HCT116 (cell line): ENCODE measurements at regions not wholly inside any gene's neighbourhood (a gene's known extent, or its start where the extent isn't known, plus 50 kb on each side); places are given as distances from the start of the nearest gene placed in this dataset.

ENCODE experiments used
- ATAC-seq: fragments of 200-7000 bp; cut with Tn5 transposase; 2 replicates; pipeline ENCODE4 v1.9.1; 2020; ENCODE audit warnings: mild to moderate bottlenecking, moderate library complexity
- BruUV-seq: library from RNA; stranded (reverse); fragments of 400-500 nt; replicated peaks from 2 replicates; lab custom pipeline; 2021; lab: Mats Ljungman, UMichigan
- CTCF ChIA-PET: fragments of 300-600 bp; sonication (Branson Sonifier 250); formaldehyde crosslinking; loops from one replicate; lab custom pipeline; 2021; ENCODE audit warnings: antibody characterized with exemption; lab: Charles Lee
- POLR2A ChIA-PET: fragments of 300-600, 350-600 bp; sonication (Branson Sonifier 250); formaldehyde crosslinking; loops from one replicate; lab custom pipeline; 2021; ENCODE audit warnings: antibody characterized with exemption; lab: Charles Lee
- RAD21 ChIA-PET, 2 experiments: fragments of 300-600 bp; sonication (Branson Sonifier 250); formaldehyde crosslinking; loops; one replicate each; lab custom pipeline; 2023; ENCODE audit warnings: low total read pairs in 2 of 2; ENCODE audit not compliant: uncharacterized antibody in 2 of 2, unreplicated experiment in 2 of 2, low non-redundant PET in 1 of 2; lab: Charles Lee
- DNase-seq: peaks from one replicate; pipeline ENCODE4 v3.0.0-alpha.2; 2010; ENCODE audit warnings: low read depth, low spot score
- H2AFZ ChIP-seq: fragments of 200-600 bp; shearing (Covaris generic), sonication (generic); 2 replicates; pipeline ENCODE4 v1.6.1; 2017; ENCODE audit warnings: low read depth, mixed run types, mixed read lengths, antibody characterized with exemption, low read length; ENCODE audit not compliant: poor library complexity, severe bottlenecking
- H3K27ac ChIP-seq: 2 replicates; pipeline ENCODE4 v1.5.1; 2012; ENCODE audit warnings: low read depth, low read length
- H3K27me3 ChIP-seq: fragments of 200-600 bp; sonication (generic); 2 replicates; pipeline ENCODE4 v1.6.1; 2016; ENCODE audit warnings: mixed run types, low read length, mixed read lengths; ENCODE audit not compliant: insufficient read depth
- H3K36me3 ChIP-seq, 2 experiments: fragments of 200-500 bp in 1 of 2; fragments of 200-600 bp in 1 of 2; sonication (Bioruptor generic) in 1 of 2; sonication (generic) in 1 of 2; 2 replicates each; pipeline versions ENCODE4 v1.5.1 to v1.6.1; 2014 to 2016; ENCODE audit warnings: low read length in 2 of 2, inconsistent platforms in 1 of 2, mixed read lengths in 1 of 2, mixed run types in 1 of 2; ENCODE audit not compliant: insufficient read depth in 2 of 2, control insufficient read depth in 1 of 2
- H3K4me1 ChIP-seq, 2 experiments: fragments of 200-600 bp in 1 of 2; sonication (generic) in 1 of 2; 2 replicates each; pipeline versions ENCODE4 v1.5.1 to v1.6.1; 2012 to 2017; ENCODE audit warnings: low read length in 2 of 2, inconsistent platforms in 1 of 2, mild to moderate bottlenecking in 1 of 2, mixed read lengths in 1 of 2, mixed run types in 1 of 2, moderate library complexity in 1 of 2; ENCODE audit not compliant: insufficient read depth in 2 of 2, control insufficient read depth in 1 of 2
- H3K4me2 ChIP-seq: fragments of 200-600 bp; sonication (generic); 2 replicates; pipeline ENCODE4 v1.6.1; 2017; ENCODE audit warnings: mixed run types, low read length, mixed read lengths
- H3K4me3 ChIP-seq, 2 experiments: fragments of 200-600 bp in 1 of 2; sonication (generic) in 1 of 2; replicated peaks in 1 of 2; 2 replicates each; pipeline ENCODE4 v1.5.1; 2011 to 2016; ENCODE audit warnings: low read length in 2 of 2, control low read depth in 1 of 2, low read depth in 1 of 2, mild to moderate bottlenecking in 1 of 2, mixed read lengths in 1 of 2, mixed run types in 1 of 2
- H3K79me2 ChIP-seq: fragments of 200-600 bp; sonication (generic); 2 replicates; pipeline ENCODE4 v1.6.1; 2017; ENCODE audit warnings: mild to moderate bottlenecking, mixed run types, low read length, moderate library complexity, mixed read lengths; ENCODE audit not compliant: insufficient read depth
- H3K9ac ChIP-seq: fragments of 200-600 bp; sonication (generic); 2 replicates; pipeline ENCODE4 v1.6.1; 2016; ENCODE audit warnings: low read length, mixed read lengths
- H3K9me2 ChIP-seq: fragments of 200-600 bp; sonication (generic), shearing (Covaris generic); 2 replicates; pipeline ENCODE4 v1.6.1; 2017; ENCODE audit warnings: mixed run types, mild to moderate bottlenecking, moderate library complexity; ENCODE audit not compliant: insufficient read depth
- H3K9me3 ChIP-seq, 2 experiments: fragments of 200-500 bp in 1 of 2; fragments of 200-600 bp in 1 of 2; sonication (Bioruptor generic) in 1 of 2; sonication (generic) in 1 of 2; 2 replicates each; pipeline ENCODE4 v1.6.1; 2014 to 2017; ENCODE audit warnings: low read length in 2 of 2, mixed read lengths in 2 of 2, inconsistent platforms in 1 of 2, low read depth in 1 of 2, mild to moderate bottlenecking in 1 of 2, mixed run types in 1 of 2, moderate library complexity in 1 of 2; ENCODE audit not compliant: control insufficient read depth in 1 of 2, insufficient read depth in 1 of 2
- H4K20me1 ChIP-seq: fragments of 200-600 bp; sonication (generic), shearing (Covaris generic); 2 replicates; pipeline ENCODE4 v1.6.1; 2017; ENCODE audit warnings: mixed run types, mild to moderate bottlenecking, moderate library complexity; ENCODE audit not compliant: insufficient read depth
- CBX3 ChIP-seq: IDR thresholded peaks from 2 replicates; pipeline ENCODE4 v1.6.1; 2012; ENCODE audit warnings: low read depth
- CTCF ChIP-seq, 3 experiments: fragments of 200-600 bp in 1 of 3; sonication (generic) in 1 of 3; IDR thresholded peaks in 2 of 3; conservative IDR thresholded peaks in 1 of 3; 2 replicates each; pipeline ENCODE4 v1.5.1; 2012 to 2017; ENCODE audit warnings: low read depth in 2 of 3, low read length in 2 of 3, antibody characterized with exemption in 1 of 3, borderline replicate concordance in 1 of 3, control low read depth in 1 of 3, mild to moderate bottlenecking in 1 of 3, mixed read lengths in 1 of 3, mixed run types in 1 of 3, moderate library complexity in 1 of 3; ENCODE audit not compliant: insufficient read depth in 1 of 3
- ELF1 ChIP-seq: IDR thresholded peaks from 2 replicates; pipeline ENCODE4 v1.6.1; 2012; ENCODE audit warnings: low read depth, borderline replicate concordance
- EZH2 ChIP-seq: fragments of 200-600 bp; sonication (generic); IDR thresholded peaks from 2 replicates; pipeline ENCODE4 v1.6.1; 2017; ENCODE audit warnings: antibody characterized with exemption, mixed run types
- POLR2A ChIP-seq: IDR thresholded peaks from 2 replicates; pipeline ENCODE4 v1.7.0; 2011; ENCODE audit warnings: borderline replicate concordance; ENCODE audit not compliant: insufficient read depth, insufficient read length; ENCODE audit errors: extremely low read depth
- SRF ChIP-seq: IDR thresholded peaks from 2 replicates; pipeline ENCODE4 v1.6.1; 2012; ENCODE audit warnings: low read depth
- TCF7L2 ChIP-seq: IDR thresholded peaks from 2 replicates; pipeline ENCODE4 v1.7.0; 2011; ENCODE audit warnings: borderline replicate concordance, inconsistent platforms; ENCODE audit not compliant: insufficient read depth, insufficient read length; ENCODE audit errors: extremely low read depth
- intact Hi-C: fragments of 100-400 bp; cut with micrococcal nuclease; formaldehyde crosslinking; loops from 2 replicates; pipeline ENCODE4 v1.10.0; 2022

DNA sequence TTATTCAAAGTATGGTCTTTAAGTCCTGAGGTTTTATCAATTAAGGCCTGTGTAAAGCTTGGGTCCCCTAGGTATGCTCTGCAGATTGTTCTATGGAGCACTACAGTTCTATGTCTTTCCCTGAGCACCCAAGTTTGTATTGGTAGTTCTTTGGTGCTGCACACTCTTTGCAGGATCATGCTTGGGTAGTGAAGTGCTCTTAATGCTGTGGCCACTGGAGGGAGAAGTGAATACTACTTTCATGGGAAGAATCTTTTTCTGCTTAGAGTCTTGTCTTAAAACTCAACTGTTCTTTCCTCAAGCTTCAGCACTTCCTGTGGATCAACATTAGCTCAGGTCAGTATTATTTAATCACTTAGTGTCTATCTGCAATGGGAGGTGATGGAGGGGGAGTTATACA is 93.6 kb upstream of the CFAP20DC start:
- intact Hi-C loops, result no loop called here
- H2AFZ ChIP-seq, result no peak overlapping the region
- H3K27ac ChIP-seq, result no peak overlapping the region
- CTCF ChIA-PET, result no interaction called here
- H3K79me2 ChIP-seq, result no peaks in the 10 kb centered on the region
- no TSS peak for BruUV-seq
- H3K4me1 ChIP-seq, result no peaks in the 10 kb centered on the region
- no peaks in the 10 kb centered on the region for H3K9me2 ChIP-seq
- no peaks in the 10 kb centered on the region for H3K27me3 ChIP-seq
- no peak for TF ChIP-seq POLR2A
- TF ChIP-seq CTCF (IDR thresholded peaks at IDR 0.05 in 2 of 3, conservative IDR thresholded peaks at IDR 0.05 in 1 of 3; ENCODE audit: borderline replicate concordance in 1 of 3, insufficient read depth in 1 of 3, low read depth in 2 of 3, low read length in 2 of 3), result peak in 2 of 3 experiments; percentile 30 to 38; a peak in 4 of 6 replicates
- TF ChIP-seq, all 23 proteins: peak for 1
- no peaks in the 10 kb centered on the region for H4K20me1 ChIP-seq
- RAD21 ChIA-PET, result no interaction called here
- no peaks in the 10 kb centered on the region for H3K9me3 ChIP-seq
- no peak overlapping the region for H3K4me2 ChIP-seq
- H3K9ac ChIP-seq, result no peak overlapping the region
- no peaks in the 10 kb centered on the region for H3K36me3 ChIP-seq
- peak; percentile 66 for ATAC-seq
- H3K4me3 ChIP-seq, result no peak overlapping the region
- DNase-seq, result peak; percentile 12
- POLR2A ChIA-PET, result no interaction called here

DNA sequence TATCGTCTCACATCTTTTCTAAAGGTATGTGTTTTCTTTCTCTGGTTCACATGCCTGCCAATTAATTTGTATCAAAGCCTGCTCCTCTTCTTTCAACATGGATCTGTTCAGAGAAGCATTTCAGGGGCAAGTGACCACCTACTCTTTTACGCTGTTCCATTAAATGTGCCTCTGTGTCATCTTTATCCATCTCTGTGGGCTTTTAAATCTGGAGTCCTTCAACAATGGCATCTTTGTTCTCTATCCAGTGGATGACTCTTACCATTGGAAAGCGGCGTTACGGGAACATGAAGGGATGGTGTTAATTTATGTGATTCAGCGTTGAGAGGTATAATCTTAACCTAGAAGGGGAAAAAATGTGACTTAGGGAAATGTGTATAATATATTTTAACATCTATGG is 92.7 kb upstream of the CFAP20DC start:
- H3K4me1 ChIP-seq, result no peaks in the 10 kb centered on the region
- no peak overlapping the region for H3K27ac ChIP-seq
- intact Hi-C loops, result no loop called here
- H2AFZ ChIP-seq, result no peak overlapping the region
- no peaks in the 10 kb centered on the region for H3K9me3 ChIP-seq
- DNase-seq (no peak), ATAC-seq (no peak)
- POLR2A ChIA-PET, result no interaction called here
- no peaks in the 10 kb centered on the region for H3K27me3 ChIP-seq
- no peak overlapping the region for H3K9ac ChIP-seq
- no peaks in the 10 kb centered on the region for H4K20me1 ChIP-seq
- H3K9me2 ChIP-seq, result no peaks in the 10 kb centered on the region
- RAD21 ChIA-PET, result no interaction called here
- no TSS peak for BruUV-seq
- TF ChIP-seq EZH2 (no peak), SRF (no peak), TCF7L2 (no peak), ELF1 (no peak), CBX3 (no peak)
- TF ChIP-seq, all 23 proteins: peak for 0
- no peaks in the 10 kb centered on the region for H3K36me3 ChIP-seq
- no peak overlapping the region for H3K4me2 ChIP-seq
- no peak overlapping the region for H3K4me3 ChIP-seq
- no peaks in the 10 kb centered on the region for H3K79me2 ChIP-seq
- CTCF ChIA-PET, result no interaction called here
